CD4-positive, alpha-beta T cell (primary cell): ENCODE measurements at regions not wholly inside any gene's neighbourhood (a gene's known extent, or its start where the extent isn't known, plus 50 kb on each side); places are given as distances from the start of the nearest gene placed in this dataset.

Experiments
- ATAC-seq: fragments of 200-7000 bp; cut with Tn5 transposase; one replicate; pipeline ENCODE4 v1.10.0; 2022; ENCODE audit warnings: mild to moderate bottlenecking; ENCODE audit not compliant: poor library complexity
- CTCF ChIA-PET: fragments of 350-600 bp; sonication (Branson Sonifier 250); formaldehyde crosslinking; loops from one replicate; lab custom pipeline; 2021; ENCODE audit warnings: antibody characterized with exemption, inconsistent platforms; lab: Charles Lee
- POLR2A ChIA-PET: fragments of 350-600 bp; sonication (Branson Sonifier 250); formaldehyde crosslinking; loops from one replicate; lab custom pipeline; 2021; ENCODE audit warnings: antibody characterized with exemption, inconsistent platforms; lab: Charles Lee
- DNase-seq, 14 experiments: peaks; one replicate each; pipeline ENCODE4 v3.0.0-alpha.2; 2013 to 2020; ENCODE audit warnings: mixed read lengths in 2 of 14
- H3K27ac ChIP-seq, 2 donors: one replicate each; pipeline versions ENCODE4 v1.5.1 to v1.7.0; 2013; ENCODE audit warnings: low read length in 2 of 2, low read depth in 1 of 2, mild to moderate bottlenecking in 1 of 2
- H3K27me3 ChIP-seq, 2 experiments: 1 replicate in 1 of 2; 2 replicates in 1 of 2; pipeline versions ENCODE4 v1.6.1 to v1.7.0; 2013; ENCODE audit warnings: low read length in 2 of 2, control low read depth in 1 of 2, mild to moderate bottlenecking in 1 of 2, moderate library complexity in 1 of 2; ENCODE audit not compliant: insufficient read depth in 2 of 2, control insufficient read depth in 1 of 2
- H3K36me3 ChIP-seq: one replicate; pipeline ENCODE4 v1.6.1; 2013; ENCODE audit warnings: low read length, control low read depth; ENCODE audit not compliant: insufficient read depth
- H3K4me1 ChIP-seq: one replicate; pipeline ENCODE4 v1.6.1; 2013; ENCODE audit warnings: low read length, control low read depth; ENCODE audit not compliant: insufficient read depth
- H3K4me3 ChIP-seq: one replicate; pipeline ENCODE4 v1.5.1; 2013; ENCODE audit warnings: mild to moderate bottlenecking, low read length, moderate library complexity
- H3K9me3 ChIP-seq, 2 experiments: 1 replicate in 1 of 2; 2 replicates in 1 of 2; pipeline versions ENCODE4 v1.6.1 to v1.7.0; 2013; ENCODE audit warnings: low read length in 2 of 2, mild to moderate bottlenecking in 2 of 2, control low read depth in 1 of 2, moderate library complexity in 1 of 2; ENCODE audit not compliant: control insufficient read depth in 1 of 2, insufficient read depth in 1 of 2
- H3K27ac Mint-ChIP-seq: one replicate; pipeline ENCODE4 v1.8.0; 2020; ENCODE audit warnings: mixed read lengths
- H3K27me3 Mint-ChIP-seq: one replicate; pipeline ENCODE4 v1.8.0; 2021; ENCODE audit warnings: mixed read lengths
- H3K36me3 Mint-ChIP-seq: one replicate; pipeline ENCODE4 v1.8.0; 2021; ENCODE audit warnings: low read depth, mixed read lengths
- H3K4me1 Mint-ChIP-seq: one replicate; pipeline ENCODE4 v1.8.0; 2021; ENCODE audit warnings: low read depth, mixed read lengths
- H3K4me3 Mint-ChIP-seq: one replicate; pipeline ENCODE4 v1.8.0; 2020; ENCODE audit warnings: mild to moderate bottlenecking, mixed read lengths
- H3K9me3 Mint-ChIP-seq: one replicate; pipeline ENCODE4 v1.8.0; 2020; ENCODE audit warnings: mixed read lengths
- intact Hi-C, 2 experiments: fragments of 100-400 bp; cut with DNase I in 1 of 2; cut with micrococcal nuclease in 1 of 2; formaldehyde crosslinking; loops; one replicate each; pipeline versions ENCODE4 v1.15.1 to v1.9.0; 2023 to 2025; cut with DNase I, micrococcal nuclease
- TF ChIP-seq, protein P1 (sequence below): fragments of 200-600 bp; IDR thresholded peaks from one replicate; pipeline ENCODE4 v1.8.0; 2022; ENCODE audit warnings: antibody characterized with exemption, mild to moderate bottlenecking

- Mint-ChIP-seq H3K27ac (no peak overlapping the region), H3K27me3 (peaks cover 12% of the 10 kb centered on the region), H3K9me3 (peaks cover 6% of the 10 kb centered on the region), H3K4me1 (no peaks in the 10 kb centered on the region), H3K36me3 (no peaks in the 10 kb centered on the region), H3K4me3 (no peak overlapping the region)
- no peak for ATAC-seq
- DNase-seq: no peak
- Histone ChIP-seq H3K4me3 (no peak overlapping the region), H3K36me3 (no peaks in the 10 kb centered on the region), H3K27ac (no peak overlapping the region), H3K9me3 (peaks cover 0 to 9% of the 10 kb centered on the region in 2 experiments), H3K27me3 (no peaks in the 10 kb centered on the region), H3K4me1 (no peaks in the 10 kb centered on the region)
- intact Hi-C loops: no loop called here
- CTCF ChIA-PET: no interaction called here
- TF ChIP-seq, protein P1, sequence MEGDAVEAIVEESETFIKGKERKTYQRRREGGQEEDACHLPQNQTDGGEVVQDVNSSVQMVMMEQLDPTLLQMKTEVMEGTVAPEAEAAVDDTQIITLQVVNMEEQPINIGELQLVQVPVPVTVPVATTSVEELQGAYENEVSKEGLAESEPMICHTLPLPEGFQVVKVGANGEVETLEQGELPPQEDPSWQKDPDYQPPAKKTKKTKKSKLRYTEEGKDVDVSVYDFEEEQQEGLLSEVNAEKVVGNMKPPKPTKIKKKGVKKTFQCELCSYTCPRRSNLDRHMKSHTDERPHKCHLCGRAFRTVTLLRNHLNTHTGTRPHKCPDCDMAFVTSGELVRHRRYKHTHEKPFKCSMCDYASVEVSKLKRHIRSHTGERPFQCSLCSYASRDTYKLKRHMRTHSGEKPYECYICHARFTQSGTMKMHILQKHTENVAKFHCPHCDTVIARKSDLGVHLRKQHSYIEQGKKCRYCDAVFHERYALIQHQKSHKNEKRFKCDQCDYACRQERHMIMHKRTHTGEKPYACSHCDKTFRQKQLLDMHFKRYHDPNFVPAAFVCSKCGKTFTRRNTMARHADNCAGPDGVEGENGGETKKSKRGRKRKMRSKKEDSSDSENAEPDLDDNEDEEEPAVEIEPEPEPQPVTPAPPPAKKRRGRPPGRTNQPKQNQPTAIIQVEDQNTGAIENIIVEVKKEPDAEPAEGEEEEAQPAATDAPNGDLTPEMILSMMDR: no peak
- POLR2A ChIA-PET: no interaction called here
These were observed 94.5 kb upstream of the FN1 start for GRCh38 chr2:215530191-215530968.

- TF ChIP-seq, protein P1: no peak
- peaks cover 12% of the 10 kb centered on the region for H3K27me3 Mint-ChIP-seq
- intact Hi-C loops: no loop called here
- no peaks in the 10 kb centered on the region for H3K4me1 Mint-ChIP-seq
- Histone ChIP-seq H3K27ac (no peak overlapping the region), H3K36me3 (no peaks in the 10 kb centered on the region), H3K4me1 (no peaks in the 10 kb centered on the region), H3K27me3 (no peaks in the 10 kb centered on the region), H3K4me3 (no peak overlapping the region), H3K9me3 (peaks cover 0 to 7% of the 10 kb centered on the region in 2 experiments)
- ChIA-PET POLR2A (no interaction called here), CTCF (no interaction called here)
- H3K4me3 Mint-ChIP-seq: no peak overlapping the region
- peaks cover 4% of the 10 kb centered on the region for H3K9me3 Mint-ChIP-seq
- no peak for DNase-seq
- ATAC-seq: no peak
- H3K27ac Mint-ChIP-seq: no peak overlapping the region
- no peaks in the 10 kb centered on the region for H3K36me3 Mint-ChIP-seq
These were observed 93.4 kb upstream of the FN1 start for GRCh38 chr2:215529271-215529670.

- ATAC-seq (no peak), DNase-seq (no peak)
- Mint-ChIP-seq H3K4me1 (no peaks in the 10 kb centered on the region), H3K9me3 (peaks cover 4% of the 10 kb centered on the region), H3K27ac (no peak overlapping the region), H3K36me3 (no peaks in the 10 kb centered on the region), H3K27me3 (peaks cover 14% of the 10 kb centered on the region), H3K4me3 (no peak overlapping the region)
- peaks cover 0 to under 1% of the 10 kb centered on the region in 2 experiments for H3K9me3 ChIP-seq
- intact Hi-C loops: no loop called here
- no peaks in the 10 kb centered on the region for H3K36me3 ChIP-seq
- ChIA-PET POLR2A (no interaction called here), CTCF (no interaction called here)
- no peaks in the 10 kb centered on the region for H3K4me1 ChIP-seq
- H3K27ac ChIP-seq: no peak overlapping the region
- no peaks in the 10 kb centered on the region for H3K27me3 ChIP-seq
- H3K4me3 ChIP-seq: no peak overlapping the region
- TF ChIP-seq, protein P1: no peak
These were observed 92.7 kb upstream of the FN1 start for GRCh38 chr2:215528555-215528954.
